Activated CD4-positive, alpha-beta T cell treated with anti-CD3 and anti-CD28 coated beads, Interleukin-2, Interleukin-4, amounts not matched to agents 100 ng/mL and 50 ng/mL, durations not matched to agents 16 hours and 8 hours (primary cell): ENCODE measurements at regions not wholly inside any gene's neighbourhood (a gene's known extent, or its start where the extent isn't known, plus 50 kb on each side); places are given as distances from the start of the nearest gene placed in this dataset.
"Not testable (repeated sequence)": the region's sequence is repeated elsewhere in the genome, so short reads cannot be mapped to it uniquely, and the experiment has no call there.

Experiments used
- DNase-seq: peaks from one replicate; pipeline ENCODE4 v3.0.0-alpha.2; 2020; ENCODE audit warnings: low spot score

GRCh38 chr16:18148132-18148531 lies 188.4 kb downstream of the NPIPA8 start:
- not testable (repeated sequence) for DNase-seq

- not testable (repeated sequence) for DNase-seq
Observed at GRCh38 chr16:18146601-18147142, 189.9 kb downstream of the NPIPA8 start.

GRCh38 chr16:18142066-18142465 lies 194.5 kb downstream of the NPIPA8 start:
- DNase-seq: not testable (repeated sequence)

- DNase-seq: not testable (repeated sequence)
Observed at GRCh38 chr16:18136288-18136687, 200.2 kb downstream of the NPIPA8 start.

GRCh38 chr16:18135024-18135423 lies 201.5 kb downstream of the NPIPA8 start:
- DNase-seq: not testable (repeated sequence)

- DNase-seq: not testable (repeated sequence)
Observed at GRCh38 chr16:18131587-18131986, 204.9 kb downstream of the NPIPA8 start.

- not testable (repeated sequence) for DNase-seq
Observed at GRCh38 chr16:18130478-18131120, 205.9 kb downstream of the NPIPA8 start.

- not testable (repeated sequence) for DNase-seq
Observed at GRCh38 chr16:18127033-18127432, 209.5 kb downstream of the NPIPA8 start.

- DNase-seq: not testable (repeated sequence)
Observed at GRCh38 chr16:18119092-18119491, 217.4 kb downstream of the NPIPA8 start.

GRCh38 chr16:18118684-18119083 lies 217.9 kb downstream of the NPIPA8 start:
- not testable (repeated sequence) for DNase-seq

- not testable (repeated sequence) for DNase-seq
Observed at GRCh38 chr16:18118071-18118470, 218.5 kb downstream of the NPIPA8 start.

GRCh38 chr16:18104412-18104811 lies 232.1 kb downstream of the NPIPA8 start:
- DNase-seq: not testable (repeated sequence)

GRCh38 chr16:18101077-18101476 lies 235.5 kb downstream of the NPIPA8 start:
- not testable (repeated sequence) for DNase-seq

- DNase-seq: not testable (repeated sequence)
Observed at GRCh38 chr16:18092605-18093004, 243.9 kb downstream of the NPIPA8 start.

GRCh38 chr16:18080658-18081363 lies 255.7 kb downstream of the NPIPA8 start:
- not testable (repeated sequence) for DNase-seq

GRCh38 chr16:18077910-18078309 lies 258.6 kb downstream of the NPIPA8 start:
- not testable (repeated sequence) for DNase-seq

GRCh38 chr16:18072161-18072560 lies 264.4 kb downstream of the NPIPA8 start:
- no peak for DNase-seq

GRCh38 chr16:18069683-18070082 lies 266.9 kb downstream of the NPIPA8 start:
- DNase-seq: no peak

- DNase-seq: no peak
Observed at GRCh38 chr16:18068477-18068876, 268.1 kb downstream of the NPIPA8 start.

- DNase-seq: no peak
Observed at GRCh38 chr16:18062713-18063112, 273.8 kb downstream of the NPIPA8 start.

- no peak for DNase-seq
Observed at GRCh38 chr16:18060351-18060750, 276.2 kb downstream of the NPIPA8 start.

- DNase-seq: no peak
Observed at GRCh38 chr16:18059577-18059976, 277.0 kb downstream of the NPIPA8 start.

- DNase-seq: no peak
Observed at GRCh38 chr16:18059089-18059488, 277.4 kb downstream of the NPIPA8 start.
